Amniotic stem cell (primary cell): ENCODE measurements at regions not wholly inside any gene's neighbourhood (a gene's known extent, or its start where the extent isn't known, plus 50 kb on each side); places are given as distances from the start of the nearest gene placed in this dataset.
"Not testable (repeated sequence)": the region's sequence is repeated elsewhere in the genome, so short reads cannot be mapped to it uniquely, and the experiment has no call there.

Experiments used
- DNase-seq: peaks from one replicate; lab custom pipeline; 2025; lab: John Stamatoyannopoulos, UW

- DNase-seq = no peak
These were observed 67.2 kb downstream of the BUB3 start for GRCh38 chr10:123221418-123221817.

GRCh38 chr10:123222832-123223231 lies 68.6 kb downstream of the BUB3 start:
- no peak for DNase-seq

- DNase-seq = no peak
These were observed 73.5 kb downstream of the BUB3 start for GRCh38 chr10:123227706-123228105.

- no peak for DNase-seq
These were observed 75.9 kb downstream of the BUB3 start for GRCh38 chr10:123229927-123230630.

- DNase-seq = not testable (repeated sequence)
These were observed 78.7 kb downstream of the BUB3 start for GRCh38 chr10:123232879-123233278.

GRCh38 chr10:123235014-123235413 lies 80.8 kb downstream of the BUB3 start:
- not testable (repeated sequence) for DNase-seq

GRCh38 chr10:123236126-123236525 lies 81.9 kb downstream of the BUB3 start:
- no peak for DNase-seq

- no peak for DNase-seq
These were observed 86.0 kb downstream of the BUB3 start for GRCh38 chr10:123240250-123240649.

GRCh38 chr10:123240776-123241175 lies 86.6 kb downstream of the BUB3 start:
- DNase-seq = no peak

GRCh38 chr10:123241391-123242141 lies 87.4 kb downstream of the BUB3 start:
- DNase-seq = no peak

GRCh38 chr10:123244747-123245146 lies 90.5 kb downstream of the BUB3 start:
- DNase-seq = no peak

GRCh38 chr10:123245264-123245663 lies 91.1 kb downstream of the BUB3 start:
- DNase-seq = no peak

- no peak for DNase-seq
These were observed 95.7 kb downstream of the BUB3 start for GRCh38 chr10:123249894-123250293.

GRCh38 chr10:123250640-123251039 lies 96.4 kb downstream of the BUB3 start:
- DNase-seq = no peak

- DNase-seq = no peak
These were observed 98.6 kb downstream of the BUB3 start for GRCh38 chr10:123252779-123253178.

GRCh38 chr10:123254343-123254742 lies 100.1 kb downstream of the BUB3 start:
- DNase-seq = not testable (repeated sequence)

- DNase-seq = no peak
These were observed 103.8 kb downstream of the BUB3 start for GRCh38 chr10:123257904-123258456.

- no peak for DNase-seq
These were observed 104.9 kb downstream of the BUB3 start for GRCh38 chr10:123259081-123259480.

GRCh38 chr10:123259791-123260190 lies 105.6 kb downstream of the BUB3 start:
- no peak for DNase-seq

- no peak for DNase-seq
These were observed 108.3 kb downstream of the BUB3 start for GRCh38 chr10:123262456-123262855.

- no peak for DNase-seq
These were observed 112.8 kb downstream of the BUB3 start for GRCh38 chr10:123266971-123267370.

GRCh38 chr10:123269017-123269552 lies 114.9 kb downstream of the BUB3 start:
- DNase-seq = no peak

- DNase-seq = no peak
These were observed 115.5 kb downstream of the BUB3 start for GRCh38 chr10:123269675-123270074.
